IMR-90 (cell line): ENCODE measurements at regions not wholly inside any gene's neighbourhood (a gene's known extent, or its start where the extent isn't known, plus 50 kb on each side); places are given as distances from the start of the nearest gene placed in this dataset.

Experiments used
- ATAC-seq: fragments of 200-7000 bp; cut with Tn5 transposase; 2 replicates; pipeline ENCODE4 v1.9.1; 2020; ENCODE audit warnings: low read depth, mild to moderate bottlenecking, moderate library complexity
- BruUV-seq: library from RNA; stranded (reverse); fragments of 400-500 nt; replicated peaks from 2 replicates; lab custom pipeline; 2021; lab: Mats Ljungman, UMichigan
- CTCF ChIA-PET: fragments of 300-600 bp; formaldehyde crosslinking; extraction: SDS; loops from one replicate; lab custom pipeline; 2021; ENCODE audit warnings: antibody characterized with exemption; lab: Yijun Ruan, JAX
- POLR2A ChIA-PET: fragments of 300-600 bp; sonication (Branson Sonifier 250); formaldehyde crosslinking; loops from one replicate; lab custom pipeline; 2022; ENCODE audit warnings: antibody characterized with exemption; ENCODE audit not compliant: unreplicated experiment; lab: Charles Lee
- DNase-seq: peaks from one replicate; pipeline ENCODE4 v3.0.0; 2013
- H2AFZ ChIP-seq: replicated peaks from 2 replicates; pipeline ENCODE3; 2013; ENCODE audit warnings: low read length, mild to moderate bottlenecking; ENCODE audit not compliant: poor library complexity
- H2AK5ac ChIP-seq: 2 replicates; pipeline ENCODE4 v1.6.1; 2013; ENCODE audit warnings: low read depth, low read length, inconsistent platforms
- H2AK9ac ChIP-seq: replicated peaks from 2 replicates; pipeline ENCODE3; 2013; ENCODE audit warnings: mild to moderate bottlenecking, low read depth, low read length, moderate library complexity; ENCODE audit not compliant: poor library complexity
- H2BK120ac ChIP-seq: 2 replicates; pipeline ENCODE4 v1.6.1; 2013; ENCODE audit warnings: low read depth, low read length, inconsistent platforms
- H2BK15ac ChIP-seq: 3 replicates; pipeline ENCODE4 v1.6.1; 2013; ENCODE audit warnings: low read depth, low read length, inconsistent platforms
- H2BK20ac ChIP-seq: 2 replicates; pipeline ENCODE4 v1.6.1; 2013; ENCODE audit warnings: low read depth, mild to moderate bottlenecking, inconsistent platforms, low read length, moderate library complexity
- H2BK5ac ChIP-seq: 2 replicates; pipeline ENCODE4 v1.6.1; 2013; ENCODE audit warnings: mild to moderate bottlenecking, low read depth, low read length, inconsistent platforms; ENCODE audit not compliant: poor library complexity, severe bottlenecking
- H3K14ac ChIP-seq: replicated peaks from 2 replicates; pipeline ENCODE4 v1.6.1; 2013; ENCODE audit warnings: low read depth, low read length, inconsistent platforms
- H3K18ac ChIP-seq: 2 replicates; pipeline ENCODE4 v1.6.1; 2013; ENCODE audit warnings: low read depth, low read length, control low read depth
- H3K23ac ChIP-seq: 2 replicates; pipeline ENCODE4 v1.6.1; 2013; ENCODE audit warnings: low read depth, low read length, inconsistent platforms
- H3K27ac ChIP-seq: 2 replicates; pipeline ENCODE4 v1.5.1; 2013; ENCODE audit warnings: mild to moderate bottlenecking, control low read depth, low read length; ENCODE audit not compliant: insufficient read depth
- H3K27me3 ChIP-seq: 2 replicates; pipeline ENCODE4 v1.6.1; 2013; ENCODE audit warnings: low read length; ENCODE audit not compliant: control insufficient read depth, insufficient read depth
- H3K36me3 ChIP-seq: 2 replicates; pipeline ENCODE4 v1.6.1; 2013; ENCODE audit warnings: low read length, mixed read lengths; ENCODE audit not compliant: control insufficient read depth, insufficient read depth
- H3K4ac ChIP-seq: 2 replicates; pipeline ENCODE4 v1.6.1; 2013; ENCODE audit warnings: low read depth, low read length, inconsistent platforms
- H3K4me1 ChIP-seq: 2 replicates; pipeline ENCODE4 v1.6.1; 2013; ENCODE audit warnings: low read length, mixed read lengths; ENCODE audit not compliant: control insufficient read depth, insufficient read depth
- H3K4me2 ChIP-seq: 2 replicates; pipeline ENCODE4 v1.6.1; 2013; ENCODE audit warnings: low read depth, mild to moderate bottlenecking, control low read depth, low read length, moderate library complexity
- H3K4me3 ChIP-seq: 2 replicates; pipeline ENCODE4 v1.5.1; 2013; ENCODE audit warnings: low read depth, mild to moderate bottlenecking, control low read depth, low read length, moderate library complexity; ENCODE audit not compliant: insufficient read depth
- H3K56ac ChIP-seq: 2 replicates; pipeline ENCODE4 v1.6.1; 2013; ENCODE audit warnings: low read length, inconsistent platforms; ENCODE audit not compliant: insufficient read depth; ENCODE audit errors: extremely low read depth
- H3K79me1 ChIP-seq, 2 experiments: 2 replicates each; pipeline ENCODE4 v1.6.1; 2013; ENCODE audit warnings: low read length in 2 of 2, inconsistent platforms in 1 of 2, low read depth in 1 of 2
- H3K9ac ChIP-seq: 2 replicates; pipeline ENCODE4 v1.6.1; 2013; ENCODE audit warnings: low read depth, low read length, control low read depth
- H3K9me1 ChIP-seq: 2 replicates; pipeline ENCODE4 v1.6.1; 2013; ENCODE audit warnings: low read length, inconsistent platforms; ENCODE audit not compliant: insufficient read depth
- H3K9me3 ChIP-seq: 2 replicates; pipeline ENCODE4 v1.6.1; 2013; ENCODE audit warnings: low read length; ENCODE audit not compliant: control insufficient read depth, insufficient read depth
- H4K20me1 ChIP-seq: 2 replicates; pipeline ENCODE4 v1.6.1; 2013; ENCODE audit warnings: low read length, inconsistent platforms; ENCODE audit not compliant: insufficient read depth
- H4K5ac ChIP-seq: 2 replicates; pipeline ENCODE4 v1.6.1; 2013; ENCODE audit warnings: mild to moderate bottlenecking, low read depth, low read length, control low read depth
- H4K8ac ChIP-seq, 2 experiments: 2 replicates each; pipeline ENCODE4 v1.6.1; 2013; ENCODE audit warnings: low read depth in 2 of 2, low read length in 2 of 2, control low read depth in 1 of 2, inconsistent platforms in 1 of 2
- H4K91ac ChIP-seq: 2 replicates; pipeline ENCODE4 v1.6.1; 2013; ENCODE audit warnings: low read depth, low read length, inconsistent platforms; ENCODE audit not compliant: insufficient read depth
- MAFK ChIP-seq: IDR thresholded peaks from 2 replicates; pipeline ENCODE4 v1.6.1; 2012; ENCODE audit warnings: low read depth, low read length, improper control_type of control experiment
- MAZ ChIP-seq: IDR thresholded peaks from 2 replicates; pipeline ENCODE4 v1.6.1; 2012; ENCODE audit warnings: low read depth, mild to moderate bottlenecking, low read length, improper control_type of control experiment, moderate library complexity, borderline replicate concordance
- RAD21 ChIP-seq: IDR thresholded peaks from 2 replicates; pipeline ENCODE4 v1.6.1; 2012; ENCODE audit warnings: low read length, improper control_type of control experiment
- WGBS, 2 experiments: methylation state at CpG; one replicate each; pipeline versions ENCODE4 v1.1.5 to v1.1.7; 2013; ENCODE audit warnings: missing lambda C conversion rate in 2 of 2; ENCODE audit not compliant: insufficient read length in 1 of 2; ENCODE audit errors: extremely low coverage in 2 of 2; 5-methylcytosine and 5-hydroxymethylcytosine counted together
- dilution Hi-C: fragments of 300-500 bp; cut with HindIII; formaldehyde crosslinking; loops from one replicate; pipeline ENCODE4 v1.14.3; 2018; ENCODE audit warnings: low sequenced_read_pairs; ENCODE audit not compliant: unreplicated experiment
- in situ Hi-C: fragments of 300-500 bp; cut with MboI; formaldehyde crosslinking; loops from 3 replicates; pipeline ENCODE4 v1.14.3; 2019; ENCODE audit warnings: low sequenced_read_pairs, inconsistent platforms, mixed read lengths
- intact Hi-C: fragments of 100-400 bp; cut with micrococcal nuclease; formaldehyde crosslinking; loops from 2 replicates; pipeline ENCODE4 v1.10.0; 2022

DNA sequence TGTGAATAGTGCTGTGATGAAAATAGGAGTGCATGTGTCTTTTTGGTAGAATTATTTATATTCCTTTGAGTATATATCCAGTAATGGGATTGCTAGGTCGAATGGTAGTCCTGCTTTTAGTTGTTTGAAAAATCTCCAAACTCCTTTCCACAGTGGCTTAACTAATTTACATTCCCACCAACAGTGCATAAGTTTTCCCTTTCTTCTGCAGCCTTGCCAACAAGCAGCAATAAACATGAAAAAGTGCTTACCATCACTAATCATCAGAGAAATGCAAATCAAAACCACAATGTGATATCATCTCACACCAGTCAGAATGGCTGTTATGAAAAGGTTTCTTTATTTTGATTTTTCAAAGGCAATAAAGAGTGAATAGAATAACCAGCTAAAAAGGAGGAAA lies 1105.9 kb downstream of the NAALADL2 start:
- WGBS, 2 experiments = no CpG with 5 or more reads among the region's 1 CpG
- H2BK20ac ChIP-seq = no peak overlapping the region
- H3K36me3 ChIP-seq = no peaks in the 10 kb centered on the region
- H3K14ac ChIP-seq = no peak overlapping the region
- no peak overlapping the region for H2BK120ac ChIP-seq
- H3K18ac ChIP-seq = no peak overlapping the region
- no peak overlapping the region for H3K56ac ChIP-seq
- H3K4me1 ChIP-seq = no peaks in the 10 kb centered on the region
- no peak overlapping the region for H4K5ac ChIP-seq
- in situ Hi-C loops = no loop called here
- ATAC-seq (no peak), DNase-seq (no peak)
- ChIA-PET CTCF (no interaction called here), POLR2A (no interaction called here)
- H3K9me3 ChIP-seq = no peaks in the 10 kb centered on the region
- H3K4me2 ChIP-seq = no peak overlapping the region
- no peak overlapping the region for H3K4me3 ChIP-seq
- no peak overlapping the region for H3K4ac ChIP-seq
- H4K91ac ChIP-seq = no peak overlapping the region
- H4K8ac ChIP-seq = no peak overlapping the region
- no peak overlapping the region for H2AK5ac ChIP-seq
- H3K9me1 ChIP-seq = no peaks in the 10 kb centered on the region
- no peak for TF ChIP-seq MAZ
- TF ChIP-seq RAD21 = no peak
- no peak for TF ChIP-seq MAFK
- no peak overlapping the region for H2AK9ac ChIP-seq
- no peak overlapping the region for H2BK15ac ChIP-seq
- dilution Hi-C loops = no loop called here
- intact Hi-C loops = no loop called here
- H3K9ac ChIP-seq = no peak overlapping the region
- no TSS peak for BruUV-seq
- H3K79me1 ChIP-seq = no peaks in the 10 kb centered on the region
- H2BK5ac ChIP-seq = no peak overlapping the region
- H3K23ac ChIP-seq = no peak overlapping the region
- H4K20me1 ChIP-seq = no peaks in the 10 kb centered on the region
- no peak overlapping the region for H2AFZ ChIP-seq
- no peak overlapping the region for H3K27ac ChIP-seq
- no peaks in the 10 kb centered on the region for H3K27me3 ChIP-seq
